HL-60 (cell line): ENCODE measurements at regions not wholly inside any gene's neighbourhood (a gene's known extent, or its start where the extent isn't known, plus 50 kb on each side); places are given as distances from the start of the nearest gene placed in this dataset.

ENCODE experiments used
- GABPA ChIP-seq: IDR thresholded peaks from 2 replicates; pipeline ENCODE4 v1.6.1; 2012; ENCODE audit warnings: low read depth
- POLR2AphosphoS5 ChIP-seq: IDR thresholded peaks from 2 replicates; pipeline ENCODE4 v1.6.1; 2012; ENCODE audit warnings: low read depth
- SPI1 ChIP-seq: IDR thresholded peaks from 2 replicates; pipeline ENCODE4 v1.6.1; 2012; ENCODE audit warnings: low read depth, mild to moderate bottlenecking, borderline replicate concordance
- TF ChIP-seq, protein P1 (sequence below): IDR thresholded peaks from one replicate; pipeline ENCODE4 v1.5.1; 2011; ENCODE audit warnings: low read length, control low read depth, inconsistent platforms; ENCODE audit not compliant: insufficient read depth
- TF ChIP-seq, protein P2 (sequence below): IDR thresholded peaks from 2 replicates; pipeline ENCODE4 v1.6.1; 2012; ENCODE audit warnings: low read depth; ENCODE audit not compliant: insufficient replicate concordance

DNA sequence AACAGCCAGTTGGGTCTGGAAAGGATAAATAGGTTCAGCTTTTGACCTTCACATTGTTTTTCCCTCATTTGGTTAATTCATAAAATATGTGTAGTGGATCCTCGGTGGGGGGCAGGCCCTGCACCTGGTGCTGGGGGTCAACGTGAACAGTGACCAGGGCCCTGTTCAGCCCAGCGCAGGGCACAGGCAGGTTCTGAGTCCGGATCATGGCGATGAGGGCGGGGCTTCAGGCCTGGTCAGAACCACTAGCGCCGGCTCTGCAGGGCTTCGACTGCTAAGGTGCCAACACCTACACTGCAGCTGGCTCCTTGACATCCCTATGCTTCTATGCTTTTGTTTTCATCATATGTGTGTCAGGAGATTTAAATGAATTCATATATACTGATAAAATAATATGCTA, 177.7 kb downstream of the CXCL12 start:
- TF ChIP-seq, protein P1, sequence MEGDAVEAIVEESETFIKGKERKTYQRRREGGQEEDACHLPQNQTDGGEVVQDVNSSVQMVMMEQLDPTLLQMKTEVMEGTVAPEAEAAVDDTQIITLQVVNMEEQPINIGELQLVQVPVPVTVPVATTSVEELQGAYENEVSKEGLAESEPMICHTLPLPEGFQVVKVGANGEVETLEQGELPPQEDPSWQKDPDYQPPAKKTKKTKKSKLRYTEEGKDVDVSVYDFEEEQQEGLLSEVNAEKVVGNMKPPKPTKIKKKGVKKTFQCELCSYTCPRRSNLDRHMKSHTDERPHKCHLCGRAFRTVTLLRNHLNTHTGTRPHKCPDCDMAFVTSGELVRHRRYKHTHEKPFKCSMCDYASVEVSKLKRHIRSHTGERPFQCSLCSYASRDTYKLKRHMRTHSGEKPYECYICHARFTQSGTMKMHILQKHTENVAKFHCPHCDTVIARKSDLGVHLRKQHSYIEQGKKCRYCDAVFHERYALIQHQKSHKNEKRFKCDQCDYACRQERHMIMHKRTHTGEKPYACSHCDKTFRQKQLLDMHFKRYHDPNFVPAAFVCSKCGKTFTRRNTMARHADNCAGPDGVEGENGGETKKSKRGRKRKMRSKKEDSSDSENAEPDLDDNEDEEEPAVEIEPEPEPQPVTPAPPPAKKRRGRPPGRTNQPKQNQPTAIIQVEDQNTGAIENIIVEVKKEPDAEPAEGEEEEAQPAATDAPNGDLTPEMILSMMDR = no peak
- TF ChIP-seq, protein P2, sequence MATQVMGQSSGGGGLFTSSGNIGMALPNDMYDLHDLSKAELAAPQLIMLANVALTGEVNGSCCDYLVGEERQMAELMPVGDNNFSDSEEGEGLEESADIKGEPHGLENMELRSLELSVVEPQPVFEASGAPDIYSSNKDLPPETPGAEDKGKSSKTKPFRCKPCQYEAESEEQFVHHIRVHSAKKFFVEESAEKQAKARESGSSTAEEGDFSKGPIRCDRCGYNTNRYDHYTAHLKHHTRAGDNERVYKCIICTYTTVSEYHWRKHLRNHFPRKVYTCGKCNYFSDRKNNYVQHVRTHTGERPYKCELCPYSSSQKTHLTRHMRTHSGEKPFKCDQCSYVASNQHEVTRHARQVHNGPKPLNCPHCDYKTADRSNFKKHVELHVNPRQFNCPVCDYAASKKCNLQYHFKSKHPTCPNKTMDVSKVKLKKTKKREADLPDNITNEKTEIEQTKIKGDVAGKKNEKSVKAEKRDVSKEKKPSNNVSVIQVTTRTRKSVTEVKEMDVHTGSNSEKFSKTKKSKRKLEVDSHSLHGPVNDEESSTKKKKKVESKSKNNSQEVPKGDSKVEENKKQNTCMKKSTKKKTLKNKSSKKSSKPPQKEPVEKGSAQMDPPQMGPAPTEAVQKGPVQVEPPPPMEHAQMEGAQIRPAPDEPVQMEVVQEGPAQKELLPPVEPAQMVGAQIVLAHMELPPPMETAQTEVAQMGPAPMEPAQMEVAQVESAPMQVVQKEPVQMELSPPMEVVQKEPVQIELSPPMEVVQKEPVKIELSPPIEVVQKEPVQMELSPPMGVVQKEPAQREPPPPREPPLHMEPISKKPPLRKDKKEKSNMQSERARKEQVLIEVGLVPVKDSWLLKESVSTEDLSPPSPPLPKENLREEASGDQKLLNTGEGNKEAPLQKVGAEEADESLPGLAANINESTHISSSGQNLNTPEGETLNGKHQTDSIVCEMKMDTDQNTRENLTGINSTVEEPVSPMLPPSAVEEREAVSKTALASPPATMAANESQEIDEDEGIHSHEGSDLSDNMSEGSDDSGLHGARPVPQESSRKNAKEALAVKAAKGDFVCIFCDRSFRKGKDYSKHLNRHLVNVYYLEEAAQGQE = no peak
- TF ChIP-seq POLR2AphosphoS5 (no peak), GABPA (no peak), SPI1 (no peak)
